Liver (tissue), 8 donors: ENCODE measurements at regions not wholly inside any gene's neighbourhood (a gene's known extent, or its start where the extent isn't known, plus 50 kb on each side); places are given as distances from the start of the nearest gene placed in this dataset.

Source experiments
- DNase-seq: peaks from one replicate; pipeline ENCODE4 v3.0.0-alpha.2; 2017; ENCODE audit warnings: low spot score
- H3K27ac ChIP-seq, 2 donors: one replicate each; pipeline ENCODE4 v1.7.0; 2013; ENCODE audit warnings: inconsistent platforms in 2 of 2, low read length in 2 of 2, control low read depth in 1 of 2, low read depth in 1 of 2, mild to moderate bottlenecking in 1 of 2
- H3K27me3 ChIP-seq, 4 donors: one replicate each; pipeline versions ENCODE4 v1.6.1 to v1.7.0; 2013; ENCODE audit warnings: low read length in 3 of 4, inconsistent platforms in 1 of 4, mild to moderate bottlenecking in 1 of 4, moderate library complexity in 1 of 4; ENCODE audit not compliant: control insufficient read depth in 4 of 4, insufficient read depth in 4 of 4
- H3K36me3 ChIP-seq, 4 donors: one replicate each; pipeline versions ENCODE4 v1.6.1 to v1.7.0; 2013; ENCODE audit warnings: low read length in 3 of 4, mild to moderate bottlenecking in 3 of 4, low read depth in 1 of 4, moderate library complexity in 1 of 4; ENCODE audit not compliant: control insufficient read depth in 4 of 4, insufficient read depth in 3 of 4
- H3K4me1 ChIP-seq, 4 donors: one replicate each; pipeline versions ENCODE4 v1.6.1 to v1.7.0; 2013; ENCODE audit warnings: low read length in 3 of 4, mild to moderate bottlenecking in 3 of 4, moderate library complexity in 1 of 4; ENCODE audit not compliant: control insufficient read depth in 4 of 4, insufficient read depth in 4 of 4
- H3K4me3 ChIP-seq, 3 donors: one replicate each; pipeline versions ENCODE4 v1.6.1 to v1.7.0; 2013; ENCODE audit warnings: low read length in 3 of 3, control low read depth in 1 of 3, low read depth in 1 of 3, mild to moderate bottlenecking in 1 of 3
- H3K9ac ChIP-seq, 2 donors: one replicate each; pipeline ENCODE4 v1.7.0; 2013; ENCODE audit warnings: low read length in 2 of 2, mild to moderate bottlenecking in 2 of 2, moderate library complexity in 2 of 2, control low read depth in 1 of 2, low read depth in 1 of 2
- H3K9me3 ChIP-seq, 4 donors: one replicate each; pipeline versions ENCODE4 v1.6.1 to v1.7.0; 2013; ENCODE audit warnings: low read length in 3 of 4; ENCODE audit not compliant: control insufficient read depth in 4 of 4
- FOXA1 ChIP-seq: IDR thresholded peaks from 2 replicates; pipeline ENCODE4 v1.6.1; 2016; ENCODE audit warnings: antibody characterized with exemption
- FOXA2 ChIP-seq: IDR thresholded peaks from 2 replicates; pipeline ENCODE4 v1.6.1; 2016; ENCODE audit warnings: antibody characterized with exemption
- GABPA ChIP-seq, 2 donors: IDR thresholded peaks in 1 of 2; conservative IDR thresholded peaks in 1 of 2; 2 replicates each; pipeline ENCODE4 v1.6.1; 2016; ENCODE audit warnings: antibody characterized with exemption in 2 of 2, mild to moderate bottlenecking in 1 of 2, moderate library complexity in 1 of 2
- HNF4A ChIP-seq, 2 donors: conservative IDR thresholded peaks; 2 replicates each; pipeline ENCODE4 v1.6.1; 2016; ENCODE audit warnings: antibody characterized with exemption in 2 of 2, mild to moderate bottlenecking in 2 of 2
- HNF4G ChIP-seq: IDR thresholded peaks from 2 replicates; pipeline ENCODE4 v1.6.1; 2016; ENCODE audit warnings: antibody characterized with exemption
- JUND ChIP-seq, 2 donors: IDR thresholded peaks; 2 replicates each; pipeline ENCODE4 v1.6.1; 2016; ENCODE audit warnings: antibody characterized with exemption in 2 of 2
- NR2F2 ChIP-seq: IDR thresholded peaks from 2 replicates; pipeline ENCODE4 v1.6.1; 2016; ENCODE audit warnings: antibody characterized with exemption
- RAD21 ChIP-seq, 2 donors: IDR thresholded peaks; 2 replicates each; pipeline ENCODE4 v1.6.1; 2016; ENCODE audit warnings: antibody characterized with exemption in 2 of 2, mild to moderate bottlenecking in 2 of 2
- RXRA ChIP-seq, 2 donors: IDR thresholded peaks; 2 replicates each; pipeline ENCODE4 v1.6.1; 2017 to 2018; ENCODE audit warnings: antibody characterized with exemption in 2 of 2, mild to moderate bottlenecking in 1 of 2
- SP1 ChIP-seq: IDR thresholded peaks from 2 replicates; pipeline ENCODE4 v1.6.1; 2018; ENCODE audit warnings: antibody characterized with exemption, mild to moderate bottlenecking
- TAF1 ChIP-seq: conservative IDR thresholded peaks from 2 replicates; pipeline ENCODE4 v1.6.1; 2016; ENCODE audit warnings: antibody characterized with exemption, mild to moderate bottlenecking
- YY1 ChIP-seq: IDR thresholded peaks from 2 replicates; pipeline ENCODE4 v1.6.1; 2016; ENCODE audit warnings: antibody characterized with exemption, mild to moderate bottlenecking
- WGBS: extraction: QIAGEN DNeasy Blood & Tissue Kit; methylation state at CpG from one replicate; pipeline ENCODE4 v1.1.7; 2013; 5-methylcytosine and 5-hydroxymethylcytosine counted together
- TF ChIP-seq, protein P1 (sequence below): IDR thresholded peaks from 2 replicates; pipeline ENCODE4 v1.6.1; 2016; ENCODE audit warnings: antibody characterized with exemption
- TF ChIP-seq, protein P2 (sequence below): fragments of 150-350 bp; IDR thresholded peaks from 2 replicates; pipeline ENCODE4 v1.5.1; 2017; ENCODE audit warnings: improper control_type of control experiment, low read depth, low read length; ENCODE audit not compliant: missing input control
- TF ChIP-seq, protein P3 (sequence below): IDR thresholded peaks from 2 replicates; pipeline ENCODE4 v1.6.1; 2016; ENCODE audit warnings: antibody characterized with exemption
- TF ChIP-seq, protein P4 (sequence below): IDR thresholded peaks from 2 replicates; pipeline ENCODE4 v1.6.1; 2016; ENCODE audit warnings: antibody characterized with exemption, mild to moderate bottlenecking
- TF ChIP-seq, protein P5 (sequence below): IDR thresholded peaks from 2 replicates; pipeline ENCODE4 v1.6.1; 2016; ENCODE audit warnings: antibody characterized with exemption
- donor health status: healthy.
- donor health status: healthy.
- donor health status: healthy.
- donor health status: healthy.
- donor health status: healthy.

DNA sequence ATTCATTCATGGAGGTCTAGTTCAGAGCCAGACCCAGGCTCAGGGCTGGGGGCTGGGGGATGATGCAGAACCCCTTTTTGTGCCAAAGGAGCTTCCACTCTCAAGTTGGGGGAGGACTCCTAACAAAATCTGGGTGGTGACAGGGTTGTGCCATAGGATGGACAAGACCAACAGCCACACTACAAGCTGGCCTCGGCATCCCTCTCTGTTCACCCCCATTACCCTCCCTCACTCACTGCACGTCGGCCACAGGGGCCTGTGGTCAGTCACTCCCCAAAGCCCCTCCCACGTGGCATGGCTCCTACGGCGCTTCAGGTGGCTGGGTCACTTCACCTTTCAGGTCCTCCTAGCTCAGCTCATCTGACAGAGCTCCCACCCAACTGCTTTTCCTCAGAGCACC is 348.7 kb upstream of the ZMIZ1 start:
- Histone ChIP-seq H3K27ac (no peak overlapping the region), H3K36me3 (no peaks in the 10 kb centered on the region), H3K9ac (no peak overlapping the region), H3K4me1 (no peaks in the 10 kb centered on the region), H3K27me3 (peaks cover 0 to 2% (median 0%) of the 10 kb centered on the region in 4 donors), H3K4me3 (no peak overlapping the region), H3K9me3 (no peaks in the 10 kb centered on the region)
- TF ChIP-seq FOXA2: no peak
- no peak for TF ChIP-seq FOXA1
- no peak for TF ChIP-seq GABPA (IDR thresholded peaks at IDR 0.05 in 1 of 2, conservative IDR thresholded peaks at IDR 0.05 in 1 of 2)
- TF ChIP-seq TAF1: no peak
- TF ChIP-seq, protein P1, sequence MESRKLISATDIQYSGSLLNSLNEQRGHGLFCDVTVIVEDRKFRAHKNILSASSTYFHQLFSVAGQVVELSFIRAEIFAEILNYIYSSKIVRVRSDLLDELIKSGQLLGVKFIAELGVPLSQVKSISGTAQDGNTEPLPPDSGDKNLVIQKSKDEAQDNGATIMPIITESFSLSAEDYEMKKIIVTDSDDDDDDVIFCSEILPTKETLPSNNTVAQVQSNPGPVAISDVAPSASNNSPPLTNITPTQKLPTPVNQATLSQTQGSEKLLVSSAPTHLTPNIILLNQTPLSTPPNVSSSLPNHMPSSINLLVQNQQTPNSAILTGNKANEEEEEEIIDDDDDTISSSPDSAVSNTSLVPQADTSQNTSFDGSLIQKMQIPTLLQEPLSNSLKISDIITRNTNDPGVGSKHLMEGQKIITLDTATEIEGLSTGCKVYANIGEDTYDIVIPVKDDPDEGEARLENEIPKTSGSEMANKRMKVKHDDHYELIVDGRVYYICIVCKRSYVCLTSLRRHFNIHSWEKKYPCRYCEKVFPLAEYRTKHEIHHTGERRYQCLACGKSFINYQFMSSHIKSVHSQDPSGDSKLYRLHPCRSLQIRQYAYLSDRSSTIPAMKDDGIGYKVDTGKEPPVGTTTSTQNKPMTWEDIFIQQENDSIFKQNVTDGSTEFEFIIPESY: no peak
- TF ChIP-seq RAD21 (IDR thresholded peaks at IDR 0.05): no peak
- TF ChIP-seq, protein P2, sequence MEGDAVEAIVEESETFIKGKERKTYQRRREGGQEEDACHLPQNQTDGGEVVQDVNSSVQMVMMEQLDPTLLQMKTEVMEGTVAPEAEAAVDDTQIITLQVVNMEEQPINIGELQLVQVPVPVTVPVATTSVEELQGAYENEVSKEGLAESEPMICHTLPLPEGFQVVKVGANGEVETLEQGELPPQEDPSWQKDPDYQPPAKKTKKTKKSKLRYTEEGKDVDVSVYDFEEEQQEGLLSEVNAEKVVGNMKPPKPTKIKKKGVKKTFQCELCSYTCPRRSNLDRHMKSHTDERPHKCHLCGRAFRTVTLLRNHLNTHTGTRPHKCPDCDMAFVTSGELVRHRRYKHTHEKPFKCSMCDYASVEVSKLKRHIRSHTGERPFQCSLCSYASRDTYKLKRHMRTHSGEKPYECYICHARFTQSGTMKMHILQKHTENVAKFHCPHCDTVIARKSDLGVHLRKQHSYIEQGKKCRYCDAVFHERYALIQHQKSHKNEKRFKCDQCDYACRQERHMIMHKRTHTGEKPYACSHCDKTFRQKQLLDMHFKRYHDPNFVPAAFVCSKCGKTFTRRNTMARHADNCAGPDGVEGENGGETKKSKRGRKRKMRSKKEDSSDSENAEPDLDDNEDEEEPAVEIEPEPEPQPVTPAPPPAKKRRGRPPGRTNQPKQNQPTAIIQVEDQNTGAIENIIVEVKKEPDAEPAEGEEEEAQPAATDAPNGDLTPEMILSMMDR: no peak
- no peak for TF ChIP-seq SP1
- TF ChIP-seq HNF4A (conservative IDR thresholded peaks at IDR 0.05): no peak
- TF ChIP-seq, protein P3, sequence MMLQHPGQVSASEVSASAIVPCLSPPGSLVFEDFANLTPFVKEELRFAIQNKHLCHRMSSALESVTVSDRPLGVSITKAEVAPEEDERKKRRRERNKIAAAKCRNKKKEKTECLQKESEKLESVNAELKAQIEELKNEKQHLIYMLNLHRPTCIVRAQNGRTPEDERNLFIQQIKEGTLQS: no peak
- TF ChIP-seq NR2F2: no peak
- no peak for TF ChIP-seq JUND (IDR thresholded peaks at IDR 0.05)
- no peak for TF ChIP-seq RXRA (IDR thresholded peaks at IDR 0.05)
- TF ChIP-seq, protein P4, sequence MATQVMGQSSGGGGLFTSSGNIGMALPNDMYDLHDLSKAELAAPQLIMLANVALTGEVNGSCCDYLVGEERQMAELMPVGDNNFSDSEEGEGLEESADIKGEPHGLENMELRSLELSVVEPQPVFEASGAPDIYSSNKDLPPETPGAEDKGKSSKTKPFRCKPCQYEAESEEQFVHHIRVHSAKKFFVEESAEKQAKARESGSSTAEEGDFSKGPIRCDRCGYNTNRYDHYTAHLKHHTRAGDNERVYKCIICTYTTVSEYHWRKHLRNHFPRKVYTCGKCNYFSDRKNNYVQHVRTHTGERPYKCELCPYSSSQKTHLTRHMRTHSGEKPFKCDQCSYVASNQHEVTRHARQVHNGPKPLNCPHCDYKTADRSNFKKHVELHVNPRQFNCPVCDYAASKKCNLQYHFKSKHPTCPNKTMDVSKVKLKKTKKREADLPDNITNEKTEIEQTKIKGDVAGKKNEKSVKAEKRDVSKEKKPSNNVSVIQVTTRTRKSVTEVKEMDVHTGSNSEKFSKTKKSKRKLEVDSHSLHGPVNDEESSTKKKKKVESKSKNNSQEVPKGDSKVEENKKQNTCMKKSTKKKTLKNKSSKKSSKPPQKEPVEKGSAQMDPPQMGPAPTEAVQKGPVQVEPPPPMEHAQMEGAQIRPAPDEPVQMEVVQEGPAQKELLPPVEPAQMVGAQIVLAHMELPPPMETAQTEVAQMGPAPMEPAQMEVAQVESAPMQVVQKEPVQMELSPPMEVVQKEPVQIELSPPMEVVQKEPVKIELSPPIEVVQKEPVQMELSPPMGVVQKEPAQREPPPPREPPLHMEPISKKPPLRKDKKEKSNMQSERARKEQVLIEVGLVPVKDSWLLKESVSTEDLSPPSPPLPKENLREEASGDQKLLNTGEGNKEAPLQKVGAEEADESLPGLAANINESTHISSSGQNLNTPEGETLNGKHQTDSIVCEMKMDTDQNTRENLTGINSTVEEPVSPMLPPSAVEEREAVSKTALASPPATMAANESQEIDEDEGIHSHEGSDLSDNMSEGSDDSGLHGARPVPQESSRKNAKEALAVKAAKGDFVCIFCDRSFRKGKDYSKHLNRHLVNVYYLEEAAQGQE: no peak
- no peak for TF ChIP-seq YY1
- TF ChIP-seq, protein P5, sequence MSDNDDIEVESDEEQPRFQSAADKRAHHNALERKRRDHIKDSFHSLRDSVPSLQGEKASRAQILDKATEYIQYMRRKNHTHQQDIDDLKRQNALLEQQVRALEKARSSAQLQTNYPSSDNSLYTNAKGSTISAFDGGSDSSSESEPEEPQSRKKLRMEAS: no peak
- no peak for DNase-seq
- 73% methylated on average over 6 of the region's 6 CpGs for WGBS

DNA sequence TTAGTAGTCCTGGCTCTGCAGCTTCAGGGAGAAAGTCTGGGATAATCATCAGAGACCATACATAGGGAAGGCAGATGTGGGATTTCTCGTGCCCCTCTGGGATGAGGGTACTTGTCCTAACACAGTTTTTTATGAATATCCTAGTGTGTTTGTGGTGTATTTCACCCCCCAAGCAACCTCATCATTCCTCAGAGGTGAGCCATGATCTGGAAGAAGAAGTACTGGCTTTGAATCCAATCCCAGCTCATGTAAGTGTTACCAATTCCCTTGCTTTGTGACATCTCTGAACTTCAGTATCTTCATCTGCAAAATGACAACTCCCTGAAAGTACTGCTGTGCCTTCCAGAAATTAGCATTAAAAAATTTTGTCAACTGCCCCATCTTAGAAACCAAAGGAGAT is 347.5 kb upstream of the ZMIZ1 start:
- no peak overlapping the region for H3K9ac ChIP-seq
- H3K9me3 ChIP-seq: no peaks in the 10 kb centered on the region
- H3K27me3 ChIP-seq: peaks cover 0 to 2% (median 0%) of the 10 kb centered on the region in 4 donors
- no peaks in the 10 kb centered on the region for H3K36me3 ChIP-seq
- no peak for DNase-seq
- H3K4me3 ChIP-seq: no peak overlapping the region
- 90% methylated on average over 1 of the region's 1 CpG for WGBS
- no peak overlapping the region for H3K27ac ChIP-seq
- H3K4me1 ChIP-seq: no peaks in the 10 kb centered on the region
- no peak for TF ChIP-seq JUND (IDR thresholded peaks at IDR 0.05)
- TF ChIP-seq, protein P2: no peak
- TF ChIP-seq HNF4A (conservative IDR thresholded peaks at IDR 0.05): no peak
- no peak for TF ChIP-seq FOXA1
- no peak for TF ChIP-seq RXRA (IDR thresholded peaks at IDR 0.05)
- TF ChIP-seq, protein P3: no peak
- TF ChIP-seq, protein P1: no peak
- TF ChIP-seq RAD21 (IDR thresholded peaks at IDR 0.05): no peak
- no peak for TF ChIP-seq HNF4G
- no peak for TF ChIP-seq GABPA (IDR thresholded peaks at IDR 0.05 in 1 of 2, conservative IDR thresholded peaks at IDR 0.05 in 1 of 2)
- TF ChIP-seq, protein P5: no peak
- TF ChIP-seq SP1: no peak
